HEK293 (cell line): ENCODE measurements at regions not wholly inside any gene's neighbourhood (a gene's known extent, or its start where the extent isn't known, plus 50 kb on each side); places are given as distances from the start of the nearest gene placed in this dataset.

ENCODE experiments used
- BCL6B ChIP-seq: fragments of 450-650 bp; formaldehyde crosslinking; IDR thresholded peaks from 2 replicates; pipeline ENCODE4 v1.5.1; 2017; ENCODE audit warnings: missing biosample characterization, missing genetic modification characterization
- CTCF ChIP-seq: fragments of 450-650 bp; formaldehyde crosslinking; IDR thresholded peaks from 2 replicates; pipeline ENCODE4 v1.5.1; 2016; ENCODE audit warnings: missing biosample characterization, missing genetic modification characterization
- HOXA7 ChIP-seq: sonication (generic); formaldehyde crosslinking; IDR thresholded peaks from 2 replicates; pipeline ENCODE4 v1.8.1; 2022; ENCODE audit warnings: missing genetic modification reagents, borderline replicate concordance
- PATZ1 ChIP-seq: fragments of 450-650 bp; formaldehyde crosslinking; IDR thresholded peaks from 2 replicates; pipeline ENCODE4 v1.5.1; 2016; ENCODE audit warnings: missing biosample characterization, missing genetic modification characterization
- SP2 ChIP-seq: fragments of 450-650 bp; formaldehyde crosslinking; IDR thresholded peaks from 2 replicates; pipeline ENCODE4 v1.5.1; 2016; ENCODE audit warnings: missing biosample characterization, missing genetic modification characterization
- ZBTB7A ChIP-seq: fragments of 450-650 bp; formaldehyde crosslinking; IDR thresholded peaks from 2 replicates; pipeline ENCODE4 v1.5.1; 2016; ENCODE audit warnings: low read depth, missing biosample characterization, missing genetic modification characterization
- ZBTB8A ChIP-seq: fragments of 450-650 bp; formaldehyde crosslinking; IDR thresholded peaks from 2 replicates; pipeline ENCODE4 v1.5.1; 2016; ENCODE audit warnings: missing biosample characterization, missing genetic modification characterization
- ZNF10 ChIP-seq: fragments of 450-650 bp; formaldehyde crosslinking; IDR thresholded peaks from 2 replicates; pipeline ENCODE4 v1.5.1; 2017; ENCODE audit warnings: missing biosample characterization, missing genetic modification characterization
- ZNF133 ChIP-seq: fragments of 450-650 bp; formaldehyde crosslinking; IDR thresholded peaks from 2 replicates; pipeline ENCODE4 v1.5.1; 2016; ENCODE audit warnings: missing biosample characterization, missing genetic modification characterization
- ZNF510 ChIP-seq: fragments of 450-650 bp; formaldehyde crosslinking; IDR thresholded peaks from 2 replicates; pipeline ENCODE4 v1.5.1; 2018; ENCODE audit warnings: mild to moderate bottlenecking, missing genetic modification characterization, missing biosample characterization; ENCODE audit not compliant: insufficient replicate concordance
- ZNF529 ChIP-seq: fragments of 450-650 bp; formaldehyde crosslinking; IDR thresholded peaks from 2 replicates; pipeline ENCODE4 v1.5.1; 2017; ENCODE audit warnings: missing genetic modification characterization, missing biosample characterization; ENCODE audit not compliant: insufficient replicate concordance
- ZNF580 ChIP-seq: fragments of 450-650 bp; formaldehyde crosslinking; IDR thresholded peaks from 2 replicates; pipeline ENCODE4 v1.5.1; 2016; ENCODE audit warnings: missing biosample characterization, missing genetic modification characterization
- ZNF629 ChIP-seq: fragments of 450-650 bp; formaldehyde crosslinking; IDR thresholded peaks from 2 replicates; pipeline ENCODE4 v1.5.1; 2017; ENCODE audit warnings: missing biosample characterization, missing genetic modification characterization
- ZNF654 ChIP-seq: fragments of 450-650 bp; formaldehyde crosslinking; IDR thresholded peaks from 2 replicates; pipeline ENCODE4 v1.5.1; 2016; ENCODE audit warnings: low read depth, missing biosample characterization, missing genetic modification characterization

- no peak for TF ChIP-seq BCL6B (tag by site-specific recombination)
- no peak for TF ChIP-seq ZNF629 (tag by site-specific recombination)
- no peak for TF ChIP-seq CTCF (tag by site-specific recombination)
- TF ChIP-seq ZNF10 (tag by site-specific recombination): no peak
- TF ChIP-seq SP2 (tag by site-specific recombination): no peak
- TF ChIP-seq ZNF133: no peak
- TF ChIP-seq ZNF510 (tag by site-specific recombination): no peak
- no peak for TF ChIP-seq ZNF654 (tag by site-specific recombination)
- no peak for TF ChIP-seq ZBTB7A (tag by site-specific recombination)
- no peak for TF ChIP-seq ZBTB8A (tag by site-specific recombination)
- TF ChIP-seq ZNF529 (tag by site-specific recombination): no peak
- TF ChIP-seq HOXA7 (CRISPR knock-in tag): no peak
- no peak for TF ChIP-seq ZNF580 (tag by site-specific recombination)
- TF ChIP-seq PATZ1 (tag by site-specific recombination): no peak
Observed at GRCh38 chr12:94783343-94783742, 133.0 kb upstream of the TMCC3 start.
